ENCODE measurements at regions not wholly inside any gene's neighbourhood (a gene's known extent, or its start where the extent isn't known, plus 50 kb on each side); places are given as distances from the start of the nearest gene placed in this dataset.

DNA sequence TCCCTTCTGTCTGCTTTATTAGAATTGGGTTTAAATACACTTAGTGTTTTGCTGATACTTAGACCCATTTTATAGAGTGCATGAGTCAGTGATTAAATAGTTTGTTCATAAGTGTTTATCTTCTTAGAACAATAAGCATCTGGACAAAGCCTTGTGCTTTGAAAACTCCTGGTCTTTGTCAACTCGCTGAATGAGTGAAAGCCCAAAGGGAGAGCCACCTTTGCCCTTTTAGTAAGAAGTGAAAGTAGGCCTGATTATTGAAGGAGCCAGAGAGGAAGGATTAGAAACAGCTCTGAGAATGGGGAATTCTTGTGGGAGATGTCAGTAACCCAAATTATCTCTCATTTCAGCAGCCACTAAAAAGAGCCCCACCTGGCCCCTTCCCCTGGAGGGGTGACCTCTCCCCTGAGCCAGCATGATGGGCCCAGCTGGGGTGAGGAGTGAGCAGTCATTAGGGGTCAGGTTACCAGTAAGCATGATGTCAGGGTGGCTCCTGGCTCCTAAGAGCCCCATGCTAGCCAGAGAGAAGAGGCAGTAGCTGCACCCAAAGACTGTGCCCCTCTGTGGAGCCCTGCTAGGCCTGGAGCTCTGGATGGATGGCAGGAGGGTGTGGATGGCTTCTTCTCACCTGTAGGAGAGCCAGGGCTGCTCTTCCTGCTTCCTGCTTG is 125.1 kb upstream of the E2F8 start:
- H3K9me3 ChIP-seq (replicated peaks; ENCODE audit: control insufficient read depth, insufficient read depth, low read depth, low read length): no peaks in the 10 kb centered on the region
- FAIRE-seq (no peak), DNase-seq (ENCODE audit: extremely low read depth in 1 of 4, low spot score in 3 of 4) (no peak), ATAC-seq (no peak)
- no peak overlapping the region for H3K9ac ChIP-seq (ENCODE audit: insufficient read depth in 1 of 2, low read depth in 2 of 2, low read length in 2 of 2)
- 0% methylated on average over 1 of the region's 1 CpG for WGBS (ENCODE audit: insufficient coverage, low coverage, missing lambda C conversion rate)
- H3K4me2 ChIP-seq (ENCODE audit: insufficient read depth, low read length): no peak overlapping the region
- no peaks in the 10 kb centered on the region for H3K79me2 ChIP-seq (ENCODE audit: control insufficient read depth, insufficient read depth, low read length)
- POLR2A ChIA-PET: interaction anchor here (1.1 kb wide), 1 partner anchor 9 kb away, joined by 4 read pairs; no protein-coding TSS in a partner anchor
- H3K4me3 ChIP-seq: no peak overlapping the region
- no peaks in the 10 kb centered on the region for H3K36me3 ChIP-seq (ENCODE audit: control insufficient read depth, insufficient read depth, low read length)
- H3K27me3 ChIP-seq (ENCODE audit: control insufficient read depth in 2 of 2, insufficient read depth in 2 of 2, low read length in 2 of 2): peaks cover under 1 to 6% of the 10 kb centered on the region in 2 experiments; a peak in 2 of 5 replicates
- in situ Hi-C loops (cut with MboI): no loop called here
- H3K27ac ChIP-seq (ENCODE audit: extremely low read depth, low read depth, low read length): no peak overlapping the region
- no peaks in the 10 kb centered on the region for H3K4me1 ChIP-seq (replicated peaks in 1 of 2; ENCODE audit: control insufficient read depth in 2 of 2, insufficient read depth in 2 of 2, low read length in 2 of 2)
- CTCF ChIA-PET (ENCODE audit: low intra/inter-chr PET ratio): no interaction called here
- no peaks in the 10 kb centered on the region for H3K9me1 ChIP-seq (ENCODE audit: control insufficient read depth, insufficient read depth, low read length)
- H4K20me1 ChIP-seq (replicated peaks; ENCODE audit: control insufficient read depth, insufficient read depth, low read length): no peaks in the 10 kb centered on the region
- no peak overlapping the region for H2AFZ ChIP-seq (ENCODE audit: low read depth, low read length)
- no TSS peak for BruUV-seq (replicated peaks)
- intact Hi-C loops (cut with micrococcal nuclease): no loop called here
- no peak for TF ChIP-seq ZNF23 (CRISPR knock-in tag; IDR thresholded peaks at IDR 0.05)
- no peak for TF ChIP-seq MCM2 (IDR thresholded peaks at IDR 0.05; ENCODE audit: low read depth)
- TF ChIP-seq, protein P1, sequence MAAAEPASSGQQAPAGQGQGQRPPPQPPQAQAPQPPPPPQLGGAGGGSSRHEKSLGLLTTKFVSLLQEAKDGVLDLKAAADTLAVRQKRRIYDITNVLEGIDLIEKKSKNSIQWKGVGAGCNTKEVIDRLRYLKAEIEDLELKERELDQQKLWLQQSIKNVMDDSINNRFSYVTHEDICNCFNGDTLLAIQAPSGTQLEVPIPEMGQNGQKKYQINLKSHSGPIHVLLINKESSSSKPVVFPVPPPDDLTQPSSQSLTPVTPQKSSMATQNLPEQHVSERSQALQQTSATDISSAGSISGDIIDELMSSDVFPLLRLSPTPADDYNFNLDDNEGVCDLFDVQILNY (CRISPR knock-in tag; IDR thresholded peaks at IDR 0.05): no peak
- TF ChIP-seq SAP30 (IDR thresholded peaks at IDR 0.05; ENCODE audit: borderline replicate concordance, insufficient read depth, low read depth, low read length, poor library complexity, severe bottlenecking): no peak
- TF ChIP-seq NR3C1 (CRISPR knock-in tag; IDR thresholded peaks at IDR 0.05): no peak
- TF ChIP-seq MCM5 (IDR thresholded peaks at IDR 0.05; ENCODE audit: low read depth): no peak
- TF ChIP-seq POLR2AphosphoS5 (IDR thresholded peaks at IDR 0.05; ENCODE audit: control insufficient read depth, insufficient read depth, low read depth, low read length): no peak
- no peak for TF ChIP-seq NR4A1 (CRISPR knock-in tag; IDR thresholded peaks at IDR 0.05)
- no peak for TF ChIP-seq NR4A1 (tag; IDR thresholded peaks at IDR 0.05)
- TF ChIP-seq, protein P2, sequence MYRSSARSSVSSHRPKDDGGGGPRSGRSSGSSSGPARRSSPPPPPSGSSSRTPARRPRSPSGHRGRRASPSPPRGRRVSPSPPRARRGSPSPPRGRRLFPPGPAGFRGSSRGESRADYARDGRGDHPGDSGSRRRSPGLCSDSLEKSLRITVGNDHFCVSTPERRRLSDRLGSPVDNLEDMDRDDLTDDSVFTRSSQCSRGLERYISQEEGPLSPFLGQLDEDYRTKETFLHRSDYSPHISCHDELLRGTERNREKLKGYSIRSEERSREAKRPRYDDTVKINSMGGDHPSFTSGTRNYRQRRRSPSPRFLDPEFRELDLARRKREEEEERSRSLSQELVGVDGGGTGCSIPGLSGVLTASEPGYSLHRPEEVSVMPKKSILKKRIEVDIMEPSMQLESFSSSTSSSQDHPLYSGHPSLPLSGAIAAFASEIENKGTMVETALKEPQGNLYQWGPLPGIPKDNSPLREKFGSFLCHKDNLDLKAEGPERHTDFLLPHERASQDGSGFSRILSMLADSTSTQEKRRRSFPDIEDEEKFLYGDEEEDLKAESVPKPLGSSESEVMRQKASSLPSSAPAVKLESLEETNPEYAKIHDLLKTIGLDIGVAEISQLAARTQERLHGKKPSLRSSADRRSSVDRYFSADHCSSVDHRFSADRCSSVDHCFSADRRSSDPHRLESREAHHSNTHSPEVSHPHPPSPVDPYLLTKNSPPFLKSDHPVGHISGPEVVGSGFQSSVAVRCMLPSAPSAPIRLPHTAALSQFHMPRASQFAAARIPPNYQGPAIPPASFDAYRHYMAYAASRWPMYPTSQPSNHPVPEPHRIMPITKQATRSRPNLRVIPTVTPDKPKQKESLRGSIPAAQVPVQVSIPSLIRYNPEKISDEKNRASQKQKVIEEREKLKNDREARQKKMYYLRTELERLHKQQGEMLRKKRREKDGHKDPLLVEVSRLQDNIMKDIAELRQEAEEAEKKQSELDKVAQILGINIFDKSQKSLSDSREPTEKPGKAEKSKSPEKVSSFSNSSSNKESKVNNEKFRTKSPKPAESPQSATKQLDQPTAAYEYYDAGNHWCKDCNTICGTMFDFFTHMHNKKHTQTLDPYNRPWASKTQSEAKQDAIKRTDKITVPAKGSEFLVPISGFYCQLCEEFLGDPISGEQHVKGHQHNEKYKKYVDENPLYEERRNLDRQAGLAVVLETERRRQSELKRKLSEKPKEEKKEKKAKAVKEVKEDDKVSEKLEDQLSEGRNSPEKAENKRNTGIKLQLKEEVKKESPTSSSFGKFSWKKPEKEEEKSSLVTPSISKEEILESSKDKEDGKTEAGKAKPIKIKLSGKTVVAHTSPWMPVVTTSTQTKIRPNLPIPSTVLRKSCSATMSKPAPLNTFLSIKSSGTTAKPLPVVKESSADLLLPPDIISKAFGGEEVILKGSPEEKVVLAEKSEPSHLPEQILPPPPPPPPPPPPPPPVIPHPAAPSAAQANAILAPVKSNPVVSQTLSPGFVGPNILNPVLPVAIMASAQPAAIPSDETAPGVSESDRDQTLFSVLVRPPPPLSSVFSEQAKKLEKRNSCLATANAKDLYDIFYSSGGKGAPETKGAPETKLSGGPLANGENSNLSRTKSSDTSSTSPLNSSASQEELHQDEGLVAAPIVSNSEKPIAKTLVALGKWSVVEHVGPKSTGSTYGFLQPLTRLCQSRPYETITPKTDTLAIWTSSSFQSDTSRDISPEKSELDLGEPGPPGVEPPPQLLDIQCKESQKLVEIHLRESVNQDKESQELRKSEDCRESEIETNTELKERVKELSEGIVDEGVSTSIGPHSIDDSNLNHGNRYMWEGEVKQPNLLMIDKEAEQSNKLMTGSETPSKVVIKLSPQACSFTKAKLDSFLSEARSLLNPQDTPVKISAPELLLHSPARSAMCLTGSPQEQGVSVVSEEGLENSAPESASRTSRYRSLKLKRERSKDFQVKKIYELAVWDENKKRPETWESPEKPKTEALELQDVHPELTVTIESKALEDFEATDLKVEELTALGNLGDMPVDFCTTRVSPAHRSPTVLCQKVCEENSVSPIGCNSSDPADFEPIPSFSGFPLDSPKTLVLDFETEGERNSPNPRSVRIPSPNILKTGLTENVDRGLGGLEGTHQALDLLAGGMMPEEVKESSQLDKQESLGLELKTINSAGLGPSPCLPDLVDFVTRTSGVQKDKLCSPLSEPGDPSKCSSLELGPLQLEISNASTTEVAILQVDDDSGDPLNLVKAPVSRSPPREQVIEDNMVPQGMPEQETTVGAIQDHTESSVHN (IDR thresholded peaks at IDR 0.05; ENCODE audit: borderline replicate concordance in 1 of 2, low read depth in 1 of 2): no peak
- TF ChIP-seq JUNB (CRISPR knock-in tag; conservative IDR thresholded peaks at IDR 0.05): no peak
- no peak for TF ChIP-seq NFE2 (IDR thresholded peaks at IDR 0.05; ENCODE audit: low read depth)
